IMR-90 (cell line): ENCODE measurements at regions not wholly inside any gene's neighbourhood (a gene's known extent, or its start where the extent isn't known, plus 50 kb on each side); places are given as distances from the start of the nearest gene placed in this dataset.

Source experiments
- CHD1 ChIP-seq: IDR thresholded peaks from 2 replicates; pipeline ENCODE4 v1.6.1; 2012; ENCODE audit warnings: low read depth, low read length, improper control_type of control experiment
- CTCF ChIP-seq: conservative IDR thresholded peaks from 2 replicates; pipeline ENCODE4 v1.5.1; 2012; ENCODE audit warnings: mild to moderate bottlenecking, low read depth, low read length, improper control_type of control experiment
- MAZ ChIP-seq: IDR thresholded peaks from 2 replicates; pipeline ENCODE4 v1.6.1; 2012; ENCODE audit warnings: low read depth, mild to moderate bottlenecking, low read length, improper control_type of control experiment, moderate library complexity, borderline replicate concordance

- no peak for TF ChIP-seq MAZ
- TF ChIP-seq CHD1 = no peak
- TF ChIP-seq CTCF = no peak
These were observed 306.8 kb downstream of the MN1 start for GRCh38 chr22:27494785-27495184.
